ENCODE measurements at regions not wholly inside any gene's neighbourhood (a gene's known extent, or its start where the extent isn't known, plus 50 kb on each side); places are given as distances from the start of the nearest gene placed in this dataset.

GRCh38 chr13:38618881-38619280 lies 68.0 kb upstream of the FREM2 start:
- H3K36me3 ChIP-seq (replicated peaks in 1 of 2; ENCODE audit: control insufficient read depth in 1 of 2, insufficient read depth in 2 of 2, low read length in 2 of 2): no peaks in the 10 kb centered on the region
- H3K27me3 Mint-ChIP-seq (ENCODE audit: low read depth in 3 of 3): no peaks in the 10 kb centered on the region
- no peak overlapping the region for H3K27ac Mint-ChIP-seq
- H4K20me1 ChIP-seq (ENCODE audit: insufficient read depth, low read length): no peaks in the 10 kb centered on the region
- H3K79me2 ChIP-seq (ENCODE audit: insufficient read depth, low read length): no peaks in the 10 kb centered on the region
- H3K9me3 ChIP-seq (replicated peaks in 1 of 2; ENCODE audit: control insufficient read depth in 1 of 2, insufficient read depth in 1 of 2, low read length in 2 of 2): no peaks in the 10 kb centered on the region
- H3K4me3 ChIP-seq (replicated peaks in 1 of 3; ENCODE audit: low read depth in 2 of 3, low read length in 3 of 3): no peak overlapping the region
- H3K9ac ChIP-seq (ENCODE audit: insufficient read depth, low read length, poor library complexity, severe bottlenecking): no peak overlapping the region
- no peak overlapping the region for H3K27ac ChIP-seq (ENCODE audit: low read depth in 1 of 2, low read length in 2 of 2)
- peaks cover 0 to 3% (median 1%) of the 10 kb centered on the region in 7 donors for H3K9me3 Mint-ChIP-seq
- H3K4me1 ChIP-seq (ENCODE audit: control insufficient read depth in 1 of 2, insufficient read depth in 2 of 2, low read length in 2 of 2): no peaks in the 10 kb centered on the region
- no CpG with 5 or more reads among the region's 1 CpG for WGBS (ENCODE audit: insufficient coverage)
- H3K4me2 ChIP-seq (replicated peaks; ENCODE audit: extremely low read depth, low read length, poor library complexity, severe bottlenecking): no peak overlapping the region
- H3K4me1 Mint-ChIP-seq: no peaks in the 10 kb centered on the region
- TF ChIP-seq CTCF (IDR thresholded peaks at IDR 0.05): no peak
- H2AFZ ChIP-seq (ENCODE audit: insufficient read depth, low read depth, low read length, poor library complexity, severe bottlenecking): no peak overlapping the region
- no peaks in the 10 kb centered on the region for H3K27me3 ChIP-seq (ENCODE audit: control insufficient read depth in 2 of 2, insufficient read depth in 2 of 2, low read length in 2 of 2)
- no peaks in the 10 kb centered on the region for H3K36me3 Mint-ChIP-seq
- no peak overlapping the region for H3K4me3 Mint-ChIP-seq
- intact Hi-C loops (cut with micrococcal nuclease): no loop called here
- no peak for DNase-seq

GRCh38 chr13:38620876-38621275 lies 66.0 kb upstream of the FREM2 start:
- no peak overlapping the region for H3K4me2 ChIP-seq (replicated peaks; ENCODE audit: extremely low read depth, low read length, poor library complexity, severe bottlenecking)
- Mint-ChIP-seq H3K27me3 (ENCODE audit: low read depth in 3 of 3) (no peaks in the 10 kb centered on the region), H3K27ac (no peak overlapping the region), H3K4me3 (no peak overlapping the region), H3K36me3 (no peaks in the 10 kb centered on the region), H3K9me3 (peaks cover 0 to 2% (median 0%) of the 10 kb centered on the region in 7 donors), H3K4me1 (no peaks in the 10 kb centered on the region)
- H3K9me3 ChIP-seq (replicated peaks in 1 of 2; ENCODE audit: control insufficient read depth in 1 of 2, insufficient read depth in 1 of 2, low read length in 2 of 2): no peaks in the 10 kb centered on the region
- H3K27ac ChIP-seq (ENCODE audit: low read depth in 1 of 2, low read length in 2 of 2): no peak overlapping the region
- DNase-seq: no peak
- H3K4me1 ChIP-seq (ENCODE audit: control insufficient read depth in 1 of 2, insufficient read depth in 2 of 2, low read length in 2 of 2): no peaks in the 10 kb centered on the region
- intact Hi-C loops (cut with micrococcal nuclease): no loop called here
- no peak for TF ChIP-seq CTCF (IDR thresholded peaks at IDR 0.05)
- H3K9ac ChIP-seq (ENCODE audit: insufficient read depth, low read length, poor library complexity, severe bottlenecking): no peak overlapping the region
- no peaks in the 10 kb centered on the region for H3K79me2 ChIP-seq (ENCODE audit: insufficient read depth, low read length)
- H3K36me3 ChIP-seq (replicated peaks in 1 of 2; ENCODE audit: control insufficient read depth in 1 of 2, insufficient read depth in 2 of 2, low read length in 2 of 2): no peaks in the 10 kb centered on the region
- 90% methylated on average over 4 of the region's 4 CpGs for WGBS (ENCODE audit: insufficient coverage)
- H4K20me1 ChIP-seq (ENCODE audit: insufficient read depth, low read length): no peaks in the 10 kb centered on the region
- H2AFZ ChIP-seq (ENCODE audit: insufficient read depth, low read depth, low read length, poor library complexity, severe bottlenecking): no peak overlapping the region
- H3K27me3 ChIP-seq (ENCODE audit: control insufficient read depth in 2 of 2, insufficient read depth in 2 of 2, low read length in 2 of 2): no peaks in the 10 kb centered on the region
- H3K4me3 ChIP-seq (replicated peaks in 1 of 3; ENCODE audit: low read depth in 2 of 3, low read length in 3 of 3): no peak overlapping the region
